ENCODE measurements at regions not wholly inside any gene's neighbourhood (a gene's known extent, or its start where the extent isn't known, plus 50 kb on each side); places are given as distances from the start of the nearest gene placed in this dataset.

DNA sequence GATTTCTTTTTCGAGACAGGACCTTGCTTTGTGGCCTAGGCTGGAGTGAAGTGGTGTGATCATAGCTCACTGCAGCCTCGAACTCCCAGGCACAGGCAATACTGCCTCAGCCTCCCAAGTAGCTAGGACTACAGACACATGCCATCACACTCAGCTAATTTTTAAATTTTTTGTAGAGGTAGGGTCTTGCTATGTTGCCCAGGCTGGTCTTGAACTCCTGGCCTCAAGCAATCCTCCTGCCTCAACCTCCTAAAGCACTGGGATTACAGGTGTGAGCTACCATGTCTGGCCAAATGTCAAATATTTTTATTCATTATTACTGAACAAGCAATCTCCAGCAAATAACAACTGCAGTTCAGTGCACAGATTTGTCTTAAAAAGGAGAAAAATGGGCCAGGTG, 131.7 kb upstream of the IFNGR1 start:
- TF ChIP-seq, protein P1, sequence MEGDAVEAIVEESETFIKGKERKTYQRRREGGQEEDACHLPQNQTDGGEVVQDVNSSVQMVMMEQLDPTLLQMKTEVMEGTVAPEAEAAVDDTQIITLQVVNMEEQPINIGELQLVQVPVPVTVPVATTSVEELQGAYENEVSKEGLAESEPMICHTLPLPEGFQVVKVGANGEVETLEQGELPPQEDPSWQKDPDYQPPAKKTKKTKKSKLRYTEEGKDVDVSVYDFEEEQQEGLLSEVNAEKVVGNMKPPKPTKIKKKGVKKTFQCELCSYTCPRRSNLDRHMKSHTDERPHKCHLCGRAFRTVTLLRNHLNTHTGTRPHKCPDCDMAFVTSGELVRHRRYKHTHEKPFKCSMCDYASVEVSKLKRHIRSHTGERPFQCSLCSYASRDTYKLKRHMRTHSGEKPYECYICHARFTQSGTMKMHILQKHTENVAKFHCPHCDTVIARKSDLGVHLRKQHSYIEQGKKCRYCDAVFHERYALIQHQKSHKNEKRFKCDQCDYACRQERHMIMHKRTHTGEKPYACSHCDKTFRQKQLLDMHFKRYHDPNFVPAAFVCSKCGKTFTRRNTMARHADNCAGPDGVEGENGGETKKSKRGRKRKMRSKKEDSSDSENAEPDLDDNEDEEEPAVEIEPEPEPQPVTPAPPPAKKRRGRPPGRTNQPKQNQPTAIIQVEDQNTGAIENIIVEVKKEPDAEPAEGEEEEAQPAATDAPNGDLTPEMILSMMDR (IDR thresholded peaks at IDR 0.05): no peak
- ATAC-seq (ENCODE audit: low FRiP score) (no peak), DNase-seq (ENCODE audit: low spot score) (no peak)

GRCh38 chr6:137349856-137350830, 131.0 kb upstream of the IFNGR1 start:
- ATAC-seq (ENCODE audit: low FRiP score) (no peak), DNase-seq (ENCODE audit: low spot score) (no peak)
- TF ChIP-seq, protein P1 (IDR thresholded peaks at IDR 0.05): no peak

GRCh38 chr6:137348777-137349176, 129.6 kb upstream of the IFNGR1 start:
- ATAC-seq (ENCODE audit: low FRiP score): no peak
- TF ChIP-seq, protein P1 (IDR thresholded peaks at IDR 0.05): no peak
- no peak for DNase-seq (ENCODE audit: low spot score)

- no peak for DNase-seq (ENCODE audit: low spot score)
- no peak for ATAC-seq (ENCODE audit: low FRiP score)
- TF ChIP-seq, protein P1 (IDR thresholded peaks at IDR 0.05): no peak
Observed at GRCh38 chr6:137343241-137343640, 124.1 kb upstream of the IFNGR1 start.

DNA sequence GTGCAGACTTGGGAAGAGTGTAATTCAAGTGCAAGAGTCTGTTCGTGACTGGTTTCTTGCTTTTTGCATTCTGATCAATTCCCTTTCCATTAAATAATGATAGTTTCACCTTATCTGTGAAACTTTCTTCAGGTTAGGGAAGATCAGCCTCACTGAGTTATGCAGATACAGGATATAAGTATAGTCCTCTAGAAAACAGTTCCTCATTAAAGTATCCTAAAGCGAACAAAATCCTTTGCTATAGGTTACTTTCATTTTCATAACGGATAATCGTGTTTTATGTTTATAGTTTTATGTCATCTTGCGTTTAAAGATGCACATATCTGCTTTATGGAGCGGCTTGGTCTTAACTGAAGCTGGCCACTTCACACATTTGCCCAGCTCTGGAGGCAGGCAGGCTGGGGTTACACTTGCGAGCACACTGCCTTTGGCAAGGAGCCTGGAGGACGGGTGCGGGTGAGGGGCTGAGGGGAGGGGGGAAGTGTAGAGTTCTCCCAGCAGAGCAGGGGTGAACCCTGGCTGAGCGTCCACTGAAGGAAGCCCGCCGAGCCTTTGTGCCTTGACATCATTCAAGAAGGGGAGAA, 123.5 kb upstream of the IFNGR1 start:
- no peak for DNase-seq (ENCODE audit: low spot score)
- TF ChIP-seq, protein P1 (IDR thresholded peaks at IDR 0.05): no peak
- ATAC-seq (ENCODE audit: low FRiP score): no peak

DNA sequence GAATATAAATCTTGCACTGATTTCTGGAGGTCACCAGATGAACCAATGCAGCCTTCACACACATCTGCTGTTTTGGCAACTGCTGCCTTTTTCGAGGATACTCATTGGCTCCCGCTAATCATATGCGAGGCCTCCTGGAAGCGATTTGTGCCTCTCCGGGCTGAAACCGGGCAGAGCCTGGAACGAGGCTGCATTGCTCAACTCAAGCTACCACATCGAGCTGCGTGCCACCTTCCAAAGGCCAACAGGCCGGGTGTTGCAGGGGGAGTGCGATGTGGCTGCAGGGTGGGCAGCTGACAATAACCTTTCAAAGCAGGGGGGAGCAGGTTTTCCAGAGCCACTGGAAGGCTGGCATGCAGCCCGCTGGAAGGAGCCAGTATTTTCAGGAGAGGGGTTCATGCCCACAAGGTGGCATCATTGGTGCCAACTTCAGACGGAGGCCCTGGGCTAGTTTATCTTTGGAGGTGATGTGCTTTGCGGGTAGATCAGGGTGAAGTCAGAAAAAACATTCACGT, 122.6 kb upstream of the IFNGR1 start:
- DNase-seq (ENCODE audit: low spot score) (no peak), ATAC-seq (ENCODE audit: low FRiP score) (no peak)
- TF ChIP-seq, protein P1 (IDR thresholded peaks at IDR 0.05): no peak

All from omental fat pad (tissue), 3 donors.